ENCODE measurements at regions not wholly inside any gene's neighbourhood (a gene's known extent, or its start where the extent isn't known, plus 50 kb on each side); places are given as distances from the start of the nearest gene placed in this dataset.

DNA sequence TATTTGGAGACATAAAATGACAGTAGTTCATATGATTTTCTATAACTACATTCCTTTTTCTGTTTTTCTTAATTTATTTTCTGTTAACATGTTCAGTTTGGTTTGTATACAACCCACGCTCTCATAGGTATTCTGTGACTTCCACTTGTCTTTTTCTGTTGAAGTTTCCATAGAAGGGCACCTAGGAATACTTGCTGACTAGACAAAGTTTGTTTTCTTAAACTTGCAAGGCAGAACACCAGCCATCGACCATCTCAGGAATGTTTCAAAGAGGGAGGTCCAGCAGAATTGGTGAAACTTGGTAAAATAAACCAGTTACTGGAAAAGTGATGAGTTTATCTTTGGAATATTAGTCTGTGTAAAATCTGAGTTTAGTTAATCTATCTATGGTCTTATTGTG lies 403.2 kb upstream of the CADM2 start:
- H3K4me3 ChIP-seq (ENCODE audit: control insufficient read depth, low read depth, low read length) = no peak overlapping the region
- no peak for TF ChIP-seq CTCF (IDR thresholded peaks at IDR 0.05; ENCODE audit: control insufficient read depth, insufficient read depth, low read depth, low read length, missing control alignments)
- no peak for DNase-seq (ENCODE audit: low read depth)

DNA sequence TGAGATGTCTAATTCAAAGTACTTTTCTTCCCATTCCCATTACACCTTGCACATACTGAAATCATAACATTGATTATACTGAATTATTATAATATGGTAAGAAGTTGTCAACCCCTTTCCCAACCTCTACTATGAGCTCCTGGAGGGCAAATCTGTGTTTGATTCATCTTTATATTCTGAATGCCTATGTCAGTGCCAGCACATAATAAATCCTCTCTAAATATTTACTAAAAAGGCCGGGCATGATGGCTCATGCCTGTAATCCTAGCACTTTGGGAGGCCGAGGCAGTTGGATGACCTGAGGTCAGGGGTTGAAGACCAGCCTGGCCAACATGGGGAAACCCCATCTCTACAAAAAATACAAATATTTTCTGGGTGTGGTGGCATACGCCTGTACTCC lies 392.5 kb upstream of the CADM2 start:
- TF ChIP-seq CTCF (IDR thresholded peaks at IDR 0.05; ENCODE audit: control insufficient read depth, insufficient read depth, low read depth, low read length, missing control alignments) = no peak
- DNase-seq (ENCODE audit: low read depth) = no peak
- H3K4me3 ChIP-seq (ENCODE audit: control insufficient read depth, low read depth, low read length) = no peak overlapping the region

- no peak for TF ChIP-seq CTCF (IDR thresholded peaks at IDR 0.05; ENCODE audit: control insufficient read depth, insufficient read depth, low read depth, low read length, missing control alignments)
- H3K4me3 ChIP-seq (ENCODE audit: control insufficient read depth, low read depth, low read length) = no peak overlapping the region
- DNase-seq (ENCODE audit: low read depth) = no peak
Measured at GRCh38 chr3:84567796-84568195, 391.0 kb upstream of the CADM2 start.

DNA sequence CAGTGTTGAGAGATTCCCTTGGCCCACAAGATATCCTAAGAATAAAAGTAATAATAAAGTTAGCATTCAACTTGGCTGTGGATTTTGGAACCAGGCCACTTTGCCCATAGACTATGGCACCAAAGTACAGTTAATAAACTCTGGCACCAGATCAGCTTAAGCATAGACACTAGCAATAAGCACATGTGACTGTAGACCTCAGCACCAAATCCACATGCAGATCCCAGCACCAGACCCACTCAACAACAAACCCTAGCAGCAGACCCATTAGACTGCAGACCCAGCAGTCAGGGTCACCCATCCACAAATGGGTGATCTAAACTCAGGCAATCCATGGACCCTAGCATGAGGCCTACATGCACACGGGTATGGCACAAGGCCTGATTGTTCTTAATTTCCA lies 384.8 kb upstream of the CADM2 start:
- no peak for TF ChIP-seq CTCF (IDR thresholded peaks at IDR 0.05; ENCODE audit: control insufficient read depth, insufficient read depth, low read depth, low read length, missing control alignments)
- DNase-seq (ENCODE audit: low read depth) = no peak

GRCh38 chr3:84586427-84586826 lies 372.4 kb upstream of the CADM2 start:
- H3K4me3 ChIP-seq (ENCODE audit: control insufficient read depth, low read depth, low read length) = no peak overlapping the region
- DNase-seq (ENCODE audit: low read depth) = no peak
- no peak for TF ChIP-seq CTCF (IDR thresholded peaks at IDR 0.05; ENCODE audit: control insufficient read depth, insufficient read depth, low read depth, low read length, missing control alignments)

More for the DNA sequence above, 384.8 kb upstream of the CADM2 start:
- no peak overlapping the region for H3K4me3 ChIP-seq (ENCODE audit: control insufficient read depth, low read depth, low read length)

GRCh38 chr3:84600703-84601225 lies 358.0 kb upstream of the CADM2 start:
- no peak for TF ChIP-seq CTCF (IDR thresholded peaks at IDR 0.05; ENCODE audit: control insufficient read depth, insufficient read depth, low read depth, low read length, missing control alignments)
- no peak overlapping the region for H3K4me3 ChIP-seq (ENCODE audit: control insufficient read depth, low read depth, low read length)
- no peak for DNase-seq (ENCODE audit: low read depth)

DNA sequence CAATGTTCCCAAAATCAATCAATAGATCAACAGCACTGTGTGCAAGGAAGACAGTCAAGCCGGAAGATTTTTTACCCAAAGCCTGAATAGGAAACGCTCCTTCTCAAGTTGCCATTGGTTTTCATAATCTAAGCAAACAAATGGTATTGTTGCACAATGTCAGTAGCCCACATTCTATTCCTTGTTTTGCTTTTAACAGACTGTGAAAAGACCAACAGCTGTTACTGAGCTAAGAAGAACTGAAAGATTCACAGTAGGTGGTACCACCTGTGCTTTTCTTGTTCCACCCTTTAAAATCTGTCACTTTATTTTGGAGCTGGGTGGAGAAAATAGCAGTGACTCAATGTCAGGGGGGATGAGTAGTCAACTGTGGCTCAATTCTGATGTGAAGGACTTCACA lies 357.5 kb upstream of the CADM2 start:
- DNase-seq (ENCODE audit: low read depth) = no peak
- TF ChIP-seq CTCF (IDR thresholded peaks at IDR 0.05; ENCODE audit: control insufficient read depth, insufficient read depth, low read depth, low read length, missing control alignments) = no peak
- no peak overlapping the region for H3K4me3 ChIP-seq (ENCODE audit: control insufficient read depth, low read depth, low read length)

Measured in AG09309 (cell line).